ENCODE measurements at regions not wholly inside any gene's neighbourhood (a gene's known extent, or its start where the extent isn't known, plus 50 kb on each side); places are given as distances from the start of the nearest gene placed in this dataset.
"Not testable (repeated sequence)": the region's sequence is repeated elsewhere in the genome, so short reads cannot be mapped to it uniquely, and the experiment has no call there.

DNA sequence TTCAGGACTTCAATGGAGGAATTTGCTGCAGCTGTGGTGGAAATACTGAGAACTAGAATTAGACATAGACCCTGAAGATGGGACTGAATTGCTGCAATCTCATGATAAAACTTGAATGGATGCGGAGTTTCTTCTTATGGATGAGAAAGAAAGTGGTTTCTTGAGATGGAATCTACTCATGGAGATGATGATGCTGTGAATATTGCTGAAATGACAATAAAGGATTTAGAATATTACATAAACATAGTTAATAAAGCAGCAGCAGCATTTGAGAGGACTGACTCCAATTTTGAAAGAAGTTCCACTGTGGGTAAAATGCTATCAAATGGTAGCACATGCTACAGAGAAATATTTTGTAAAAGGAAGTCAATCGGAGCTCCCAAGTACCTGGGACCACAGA, 264.6 kb downstream of the UBE3D start:
- Histone ChIP-seq H3K27me3 (no peaks in the 10 kb centered on the region), H3K36me3 (no peaks in the 10 kb centered on the region), H3K9me3 (peaks cover 0 to 3% (median 0%) of the 10 kb centered on the region in 3 donors), H3K4me3 (no peak overlapping the region), H3K27ac (no peak overlapping the region), H3K4me1 (no peaks in the 10 kb centered on the region)
- TF ChIP-seq, protein P1, sequence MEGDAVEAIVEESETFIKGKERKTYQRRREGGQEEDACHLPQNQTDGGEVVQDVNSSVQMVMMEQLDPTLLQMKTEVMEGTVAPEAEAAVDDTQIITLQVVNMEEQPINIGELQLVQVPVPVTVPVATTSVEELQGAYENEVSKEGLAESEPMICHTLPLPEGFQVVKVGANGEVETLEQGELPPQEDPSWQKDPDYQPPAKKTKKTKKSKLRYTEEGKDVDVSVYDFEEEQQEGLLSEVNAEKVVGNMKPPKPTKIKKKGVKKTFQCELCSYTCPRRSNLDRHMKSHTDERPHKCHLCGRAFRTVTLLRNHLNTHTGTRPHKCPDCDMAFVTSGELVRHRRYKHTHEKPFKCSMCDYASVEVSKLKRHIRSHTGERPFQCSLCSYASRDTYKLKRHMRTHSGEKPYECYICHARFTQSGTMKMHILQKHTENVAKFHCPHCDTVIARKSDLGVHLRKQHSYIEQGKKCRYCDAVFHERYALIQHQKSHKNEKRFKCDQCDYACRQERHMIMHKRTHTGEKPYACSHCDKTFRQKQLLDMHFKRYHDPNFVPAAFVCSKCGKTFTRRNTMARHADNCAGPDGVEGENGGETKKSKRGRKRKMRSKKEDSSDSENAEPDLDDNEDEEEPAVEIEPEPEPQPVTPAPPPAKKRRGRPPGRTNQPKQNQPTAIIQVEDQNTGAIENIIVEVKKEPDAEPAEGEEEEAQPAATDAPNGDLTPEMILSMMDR (IDR thresholded peaks at IDR 0.05), result no peak
- DNase-seq, result no peak
- intact Hi-C loops (cut with DNase I; ENCODE audit: low total_unique reads), result no loop called here

DNA sequence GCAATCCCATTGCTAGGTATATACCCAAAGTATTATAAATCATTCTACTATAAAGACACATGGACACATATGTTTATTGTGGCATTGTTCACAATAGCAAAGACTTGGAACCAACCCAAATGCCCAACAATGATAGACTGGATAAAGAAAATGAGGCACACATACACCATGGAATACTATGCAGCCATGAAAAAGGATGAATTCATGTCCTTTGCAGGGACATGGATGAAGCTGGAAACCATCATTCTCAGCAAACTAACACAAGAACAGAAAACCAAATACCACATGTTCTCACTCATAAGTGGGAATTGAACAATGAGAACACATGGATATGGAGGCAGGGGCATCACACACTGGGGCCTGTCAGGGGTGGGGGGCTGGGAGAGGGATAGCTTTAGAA, 249.4 kb downstream of the UBE3D start:
- DNase-seq; H3K4me3 ChIP-seq; H3K27me3 ChIP-seq; intact Hi-C loops (cut with DNase I; ENCODE audit: low total_unique reads); H3K36me3 ChIP-seq; H3K4me1 ChIP-seq; H3K9me3 ChIP-seq; H3K27ac ChIP-seq: not testable (repeated sequence)

DNA sequence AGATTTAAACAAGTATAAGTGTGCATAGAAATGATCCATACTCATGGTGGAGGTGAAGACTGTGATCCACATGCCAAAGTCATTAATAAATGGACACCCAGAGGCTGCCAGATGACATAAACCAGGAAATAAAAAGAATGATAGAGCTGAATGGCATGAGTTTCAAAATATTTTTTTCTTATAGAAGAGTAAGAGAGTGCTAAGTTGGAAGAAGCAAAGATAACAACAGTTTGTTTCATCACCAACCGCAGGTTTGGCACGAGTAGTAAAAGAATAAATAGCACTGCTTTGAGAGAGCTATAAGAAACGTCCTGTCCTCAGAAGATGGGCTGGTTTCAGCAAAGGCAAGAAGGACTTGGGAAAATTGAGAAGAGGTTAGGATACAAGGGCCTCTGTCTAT, 246.9 kb downstream of the UBE3D start:
- no peaks in the 10 kb centered on the region for H3K27me3 ChIP-seq
- H3K4me1 ChIP-seq, result no peaks in the 10 kb centered on the region
- H3K27ac ChIP-seq, result no peak overlapping the region
- intact Hi-C loops (cut with DNase I; ENCODE audit: low total_unique reads), result no loop called here
- no peaks in the 10 kb centered on the region for H3K9me3 ChIP-seq
- no peak for DNase-seq
- no peak overlapping the region for H3K4me3 ChIP-seq
- H3K36me3 ChIP-seq, result no peaks in the 10 kb centered on the region
- TF ChIP-seq, protein P1 (IDR thresholded peaks at IDR 0.05), result no peak

DNA sequence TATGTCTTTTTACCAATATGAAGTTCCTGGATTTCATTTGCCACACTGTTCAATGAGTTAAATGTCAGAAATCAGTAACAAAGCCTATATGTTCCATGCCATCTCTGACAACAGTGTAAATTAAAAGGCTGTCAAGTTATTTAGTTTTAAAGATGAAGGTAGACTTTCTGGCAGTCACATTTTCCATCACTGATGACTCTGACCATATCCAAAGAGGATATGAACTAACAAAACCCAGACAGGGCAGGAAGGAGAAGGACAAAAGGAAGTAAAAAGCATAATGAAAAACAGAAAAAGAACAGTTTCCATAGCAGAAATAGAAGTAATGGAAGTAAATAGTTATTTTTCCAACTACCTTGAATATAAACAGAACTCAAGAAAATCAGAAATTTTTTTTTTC, 242.3 kb downstream of the UBE3D start:
- TF ChIP-seq, protein P1 (IDR thresholded peaks at IDR 0.05), result no peak
- Histone ChIP-seq H3K4me1 (no peaks in the 10 kb centered on the region), H3K27me3 (no peaks in the 10 kb centered on the region), H3K27ac (no peak overlapping the region), H3K9me3 (no peaks in the 10 kb centered on the region), H3K4me3 (no peak overlapping the region), H3K36me3 (no peaks in the 10 kb centered on the region)
- intact Hi-C loops (cut with DNase I; ENCODE audit: low total_unique reads), result no loop called here
- no peak for DNase-seq

DNA sequence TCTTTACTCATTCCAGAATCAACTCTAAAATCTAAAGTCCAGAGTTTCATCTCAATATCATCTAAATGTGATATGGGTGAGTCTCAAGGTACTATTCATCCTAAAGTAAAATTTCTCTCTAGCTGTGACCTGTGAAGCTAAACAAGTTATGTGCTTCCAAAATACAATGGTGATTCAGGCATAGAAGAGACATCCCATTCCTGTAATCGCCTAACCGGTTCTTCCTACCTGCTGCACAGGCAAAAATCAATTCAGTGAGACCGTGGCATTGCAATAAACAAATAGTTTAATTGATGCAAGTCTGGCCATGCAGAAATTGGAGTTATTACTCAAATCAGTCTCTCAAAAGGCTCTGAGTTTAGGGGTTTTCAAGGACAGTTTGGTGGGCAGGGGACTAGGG, 232.8 kb downstream of the UBE3D start:
- Histone ChIP-seq H3K9me3 (no peaks in the 10 kb centered on the region), H3K27me3 (no peaks in the 10 kb centered on the region), H3K4me3 (no peak overlapping the region), H3K27ac (no peak overlapping the region), H3K36me3 (no peaks in the 10 kb centered on the region), H3K4me1 (no peaks in the 10 kb centered on the region)
- intact Hi-C loops (cut with DNase I; ENCODE audit: low total_unique reads), result no loop called here
- DNase-seq, result no peak
- TF ChIP-seq, protein P1 (IDR thresholded peaks at IDR 0.05), result no peak

DNA sequence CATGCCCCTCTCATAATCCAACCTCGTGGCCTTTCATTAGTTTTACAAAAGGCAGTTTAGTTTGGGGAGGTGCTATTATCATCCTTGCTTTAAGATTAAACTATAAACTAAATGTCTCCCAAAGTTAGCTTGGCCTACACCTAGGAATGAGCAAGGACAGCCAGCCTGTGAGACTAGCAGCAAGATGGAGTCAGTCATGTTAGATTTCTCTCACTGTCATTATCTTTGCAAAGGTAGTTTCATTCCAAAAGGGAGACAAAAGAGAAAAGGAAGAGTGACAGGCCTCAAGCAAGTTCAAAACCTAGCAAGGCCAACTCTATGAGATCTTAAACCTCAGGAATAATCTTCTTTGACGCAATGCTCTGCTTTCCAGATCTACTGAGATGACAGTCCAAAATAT, 232.2 kb downstream of the UBE3D start:
- TF ChIP-seq, protein P1 (IDR thresholded peaks at IDR 0.05), result no peak
- Histone ChIP-seq H3K27ac (no peak overlapping the region), H3K4me3 (no peak overlapping the region), H3K36me3 (no peaks in the 10 kb centered on the region), H3K4me1 (no peaks in the 10 kb centered on the region), H3K27me3 (no peaks in the 10 kb centered on the region), H3K9me3 (no peaks in the 10 kb centered on the region)
- intact Hi-C loops (cut with DNase I; ENCODE audit: low total_unique reads), result no loop called here
- no peak for DNase-seq

All from tibial artery (tissue), 4 donors.